NCI-H2171 treated with DMSO at 0.1 percent for 48 hours (cell line): ENCODE measurements at regions not wholly inside any gene's neighbourhood (a gene's known extent, or its start where the extent isn't known, plus 50 kb on each side); places are given as distances from the start of the nearest gene placed in this dataset.

Experiments used
- DNase-seq: peaks from one replicate; lab custom pipeline; 2025; lab: John Stamatoyannopoulos, UW

GRCh38 chr6:170134471-170135440 is 156.1 kb downstream of the DLL1 start:
- DNase-seq, result no peak

- no peak for DNase-seq
Observed at GRCh38 chr6:170134031-170134470, 156.8 kb downstream of the DLL1 start.

DNA sequence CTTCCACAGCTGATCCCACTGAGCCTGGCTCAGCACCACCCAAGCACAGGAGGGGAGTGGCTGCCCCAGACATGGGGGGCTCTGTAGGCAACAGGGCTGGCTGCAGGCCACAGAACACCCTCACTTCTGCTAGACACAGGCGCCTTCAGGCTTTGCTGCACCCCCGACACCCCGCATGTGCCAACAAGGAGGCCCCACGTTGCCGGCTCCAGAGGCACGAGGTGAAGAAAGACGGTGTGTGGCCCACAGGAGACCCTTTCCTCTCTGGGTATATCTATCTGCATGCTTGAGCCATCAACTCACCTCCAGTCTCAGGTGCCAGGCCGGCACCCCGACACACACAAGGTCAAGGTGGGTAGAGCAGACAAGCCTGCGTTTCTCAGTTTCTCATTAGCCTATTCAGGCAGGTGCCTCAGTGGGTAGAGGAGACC is 158.3 kb downstream of the DLL1 start:
- DNase-seq, result no peak

GRCh38 chr6:170132011-170132521 is 158.8 kb downstream of the DLL1 start:
- no peak for DNase-seq

DNA sequence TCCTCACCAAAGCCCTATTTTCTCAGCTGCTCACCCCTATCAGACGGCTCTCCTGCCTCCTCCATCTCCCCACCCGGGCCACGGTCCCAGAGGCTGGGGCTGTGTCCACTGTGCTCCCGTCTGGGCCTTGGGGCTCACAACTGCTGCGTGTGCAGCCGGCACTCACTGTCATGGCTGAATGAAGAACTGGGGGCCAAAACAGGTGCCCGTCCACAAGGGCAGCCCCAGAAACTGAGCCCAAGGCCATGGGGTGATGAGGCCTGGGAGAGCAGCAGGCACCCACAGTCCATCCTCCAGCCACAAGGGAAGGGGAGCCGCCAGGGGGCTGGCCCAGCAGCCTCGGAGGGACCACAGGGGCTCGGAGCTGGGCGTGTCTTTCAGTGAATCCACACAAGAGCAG is 159.5 kb downstream of the DLL1 start:
- no peak for DNase-seq

DNA sequence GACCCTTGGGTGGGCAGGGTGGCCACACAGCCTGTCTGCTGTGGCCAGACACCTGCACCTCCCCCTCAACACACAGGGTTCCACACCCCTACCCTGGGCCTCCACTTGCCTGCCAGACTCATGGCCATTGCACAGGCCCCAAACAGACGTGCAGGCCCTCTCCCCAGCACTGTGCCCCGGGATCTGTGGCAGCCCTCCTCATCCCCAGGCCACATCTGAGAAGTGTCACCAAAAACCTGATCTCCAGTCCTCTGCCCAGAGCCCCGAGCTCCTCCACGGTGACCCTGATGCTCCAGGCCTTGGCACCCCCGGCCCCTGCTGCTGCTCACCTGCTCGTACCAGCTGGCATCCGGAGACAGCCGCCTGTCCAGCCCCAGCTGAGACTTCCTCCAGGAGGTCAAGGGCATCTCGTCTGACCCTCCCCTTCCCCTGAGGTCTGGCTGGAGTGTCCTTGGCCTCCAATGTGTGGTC is 160.1 kb downstream of the DLL1 start:
- DNase-seq, result no peak

- DNase-seq, result no peak
Observed at GRCh38 chr6:170130201-170130621, 160.7 kb downstream of the DLL1 start.

DNA sequence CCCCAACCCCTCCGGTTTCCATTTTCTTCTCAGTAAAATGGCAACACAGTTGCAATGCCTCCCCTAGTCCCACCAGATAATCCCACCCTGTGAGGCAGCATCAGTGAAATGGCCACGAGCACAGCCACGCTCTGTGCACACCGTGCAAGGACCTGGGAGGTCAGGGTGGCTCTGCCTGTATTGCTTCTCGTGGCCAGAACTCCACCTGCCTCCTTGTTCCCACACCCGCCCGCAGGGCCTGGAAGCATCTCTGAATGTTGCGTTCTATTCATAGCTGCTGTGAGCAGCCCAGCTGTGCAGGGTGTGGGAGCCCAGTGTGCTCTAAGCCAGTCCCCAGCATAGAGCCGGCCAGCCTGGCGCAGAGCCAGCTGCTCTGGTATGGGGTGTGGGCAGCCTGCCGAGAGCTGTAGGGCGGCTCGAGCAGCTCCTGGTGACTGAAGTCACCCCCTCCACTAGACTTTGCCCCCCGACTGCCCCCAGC is 161.1 kb downstream of the DLL1 start:
- DNase-seq, result no peak

- no peak for DNase-seq
Observed at GRCh38 chr6:170128811-170129681, 161.8 kb downstream of the DLL1 start.

DNA sequence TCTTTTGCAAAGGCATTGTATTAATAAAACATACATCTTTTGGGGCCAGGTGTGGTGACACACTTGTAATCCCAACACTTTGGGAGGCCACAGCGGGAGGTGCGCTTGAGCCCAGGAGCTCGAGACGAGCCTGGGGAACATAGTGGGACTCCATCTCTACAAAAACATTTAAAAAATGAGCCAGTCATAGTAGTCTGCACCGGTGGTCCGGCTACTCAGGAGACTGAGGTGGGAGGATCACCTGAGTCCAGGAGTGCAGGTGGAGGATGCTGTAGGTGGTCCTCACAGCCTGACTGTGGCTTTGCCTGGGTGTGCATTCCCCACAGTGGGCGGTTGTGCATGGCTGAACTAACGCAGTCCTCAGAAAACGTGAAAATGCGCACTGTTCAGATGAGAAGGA is 162.5 kb downstream of the DLL1 start:
- no peak for DNase-seq

- DNase-seq, result no peak
Observed at GRCh38 chr6:170127151-170127550, 163.7 kb downstream of the DLL1 start.

GRCh38 chr6:170125456-170126300 is 165.2 kb downstream of the DLL1 start:
- no peak for DNase-seq

DNA sequence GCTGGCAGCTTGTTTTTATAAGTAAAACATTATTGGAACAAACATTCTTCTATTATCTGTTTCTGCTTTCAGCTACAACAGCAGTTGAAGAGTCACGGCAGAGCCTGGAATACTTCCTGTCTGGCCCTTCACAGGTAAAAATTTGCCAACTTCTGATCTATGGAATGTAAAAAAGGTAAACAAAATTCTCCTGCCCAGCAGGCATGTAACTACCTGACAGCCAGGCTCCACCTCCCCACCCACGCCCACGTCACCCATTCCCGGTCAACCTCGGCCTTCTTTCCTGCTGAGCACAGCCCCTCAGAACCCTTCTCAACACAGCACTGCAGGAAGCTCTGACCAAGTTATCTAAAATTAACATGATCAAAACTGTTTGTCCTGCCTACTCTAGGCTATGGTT is 166.0 kb downstream of the DLL1 start:
- DNase-seq, result no peak

- no peak for DNase-seq
Observed at GRCh38 chr6:170124150-170124549, 166.7 kb downstream of the DLL1 start.

DNA sequence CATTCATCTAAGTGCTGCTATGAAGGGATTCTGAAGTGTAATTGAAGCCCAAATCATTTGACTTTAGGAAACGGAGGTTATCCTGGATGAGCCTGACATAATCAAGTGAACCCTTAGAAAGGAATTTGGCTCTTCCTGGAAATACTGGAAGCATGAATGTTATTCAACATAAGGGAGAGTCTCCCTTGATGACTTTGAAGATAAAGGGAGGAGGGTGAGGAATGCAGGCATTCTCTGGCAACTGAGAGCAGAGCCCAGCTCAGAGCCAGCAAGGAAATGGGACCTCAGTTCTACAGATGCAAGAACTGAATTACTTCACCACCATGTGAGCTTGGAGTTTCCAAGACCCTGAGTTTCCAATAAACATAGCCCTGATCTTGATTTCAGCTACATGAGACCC is 168.2 kb downstream of the DLL1 start:
- no peak for DNase-seq

GRCh38 chr6:170117111-170117972 is 173.5 kb downstream of the DLL1 start:
- DNase-seq, result no peak

DNA sequence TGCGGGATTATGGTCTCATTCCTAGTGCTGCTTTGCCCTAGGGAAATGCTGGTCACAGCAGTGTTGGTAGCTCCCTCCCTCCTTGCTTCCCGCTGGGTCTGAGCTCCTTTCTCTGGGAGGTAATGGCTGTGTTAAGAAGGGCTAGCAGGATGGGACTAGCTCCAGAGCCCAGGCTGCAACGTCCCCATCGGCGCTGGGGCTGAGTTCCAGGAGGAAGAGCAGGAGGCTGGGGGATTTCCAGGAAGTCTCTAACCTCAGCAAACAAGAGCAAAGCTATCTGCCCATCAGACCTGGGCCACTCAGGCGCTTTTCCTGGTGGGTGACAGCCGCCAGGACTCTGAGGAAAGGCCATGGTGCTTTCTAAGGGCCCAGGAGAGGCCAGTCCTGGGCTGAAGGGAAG is 174.2 kb downstream of the DLL1 start:
- no peak for DNase-seq

GRCh38 chr6:170114956-170115855 is 175.7 kb downstream of the DLL1 start:
- peak; percentile 55 for DNase-seq
